ENCODE measurements at regions not wholly inside any gene's neighbourhood (a gene's known extent, or its start where the extent isn't known, plus 50 kb on each side); places are given as distances from the start of the nearest gene placed in this dataset.

DNA sequence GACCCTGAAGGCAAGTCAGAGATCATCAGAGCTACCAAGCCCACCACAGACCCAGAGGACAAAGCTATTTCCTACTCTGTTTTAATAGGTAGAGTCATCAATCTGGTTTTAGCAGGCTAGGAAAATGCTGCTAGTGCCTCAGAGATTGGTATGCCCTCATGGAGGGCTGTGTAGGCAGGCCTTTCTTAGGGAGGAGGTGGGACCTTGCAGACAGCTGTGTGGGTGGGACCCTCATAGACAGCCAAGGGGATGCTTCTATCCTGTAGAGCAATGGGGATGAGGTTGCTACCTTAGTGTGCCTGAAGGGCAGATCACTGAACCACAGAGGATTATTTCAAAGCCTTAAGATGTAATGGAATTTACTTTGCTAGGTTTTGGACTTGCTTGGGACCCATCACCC is 534.9 kb upstream of the KLF12 start:
- DNase-seq (ENCODE audit: low read depth, low spot score), result no peak
- TF ChIP-seq, protein P1, sequence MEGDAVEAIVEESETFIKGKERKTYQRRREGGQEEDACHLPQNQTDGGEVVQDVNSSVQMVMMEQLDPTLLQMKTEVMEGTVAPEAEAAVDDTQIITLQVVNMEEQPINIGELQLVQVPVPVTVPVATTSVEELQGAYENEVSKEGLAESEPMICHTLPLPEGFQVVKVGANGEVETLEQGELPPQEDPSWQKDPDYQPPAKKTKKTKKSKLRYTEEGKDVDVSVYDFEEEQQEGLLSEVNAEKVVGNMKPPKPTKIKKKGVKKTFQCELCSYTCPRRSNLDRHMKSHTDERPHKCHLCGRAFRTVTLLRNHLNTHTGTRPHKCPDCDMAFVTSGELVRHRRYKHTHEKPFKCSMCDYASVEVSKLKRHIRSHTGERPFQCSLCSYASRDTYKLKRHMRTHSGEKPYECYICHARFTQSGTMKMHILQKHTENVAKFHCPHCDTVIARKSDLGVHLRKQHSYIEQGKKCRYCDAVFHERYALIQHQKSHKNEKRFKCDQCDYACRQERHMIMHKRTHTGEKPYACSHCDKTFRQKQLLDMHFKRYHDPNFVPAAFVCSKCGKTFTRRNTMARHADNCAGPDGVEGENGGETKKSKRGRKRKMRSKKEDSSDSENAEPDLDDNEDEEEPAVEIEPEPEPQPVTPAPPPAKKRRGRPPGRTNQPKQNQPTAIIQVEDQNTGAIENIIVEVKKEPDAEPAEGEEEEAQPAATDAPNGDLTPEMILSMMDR (IDR thresholded peaks at IDR 0.05; ENCODE audit: insufficient read depth, low read length, missing control alignments), result no peak
- H3K4me3 ChIP-seq (ENCODE audit: low read depth, low read length), result no peak overlapping the region
- POLR2A ChIA-PET, result no interaction called here
- CTCF ChIA-PET, result no interaction called here

DNA sequence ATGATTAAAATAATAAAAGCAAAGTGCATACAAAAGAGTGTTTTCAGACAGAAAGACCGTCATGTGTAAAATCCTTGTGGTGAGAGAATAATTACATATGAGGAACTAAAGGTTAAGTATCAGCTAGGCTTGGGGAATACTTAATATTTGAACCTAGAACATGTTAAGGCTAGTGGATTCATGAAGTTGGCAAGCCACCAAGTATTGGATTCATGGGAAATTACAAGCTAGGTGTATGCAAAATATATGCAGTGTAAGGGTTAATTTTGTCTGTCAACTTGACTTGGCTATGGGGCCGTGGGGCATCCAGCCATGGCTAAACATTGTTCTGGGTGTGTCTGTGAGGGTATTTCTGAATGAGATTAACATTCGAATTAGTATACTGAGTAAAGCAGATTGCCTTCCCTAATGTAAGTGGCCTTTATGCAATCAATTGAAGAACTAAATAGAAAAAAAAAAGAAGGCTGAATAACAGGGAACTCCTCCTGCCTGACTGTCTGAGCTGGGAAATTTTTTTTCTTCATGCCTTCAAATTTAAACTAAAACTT is 533.5 kb upstream of the KLF12 start:
- DNase-seq (ENCODE audit: low read depth, low spot score), result no peak
- TF ChIP-seq, protein P1 (IDR thresholded peaks at IDR 0.05; ENCODE audit: insufficient read depth, low read length, missing control alignments), result no peak
- ChIA-PET POLR2A (no interaction called here), CTCF (no interaction called here)
- no peak overlapping the region for H3K4me3 ChIP-seq (ENCODE audit: low read depth, low read length)

DNA sequence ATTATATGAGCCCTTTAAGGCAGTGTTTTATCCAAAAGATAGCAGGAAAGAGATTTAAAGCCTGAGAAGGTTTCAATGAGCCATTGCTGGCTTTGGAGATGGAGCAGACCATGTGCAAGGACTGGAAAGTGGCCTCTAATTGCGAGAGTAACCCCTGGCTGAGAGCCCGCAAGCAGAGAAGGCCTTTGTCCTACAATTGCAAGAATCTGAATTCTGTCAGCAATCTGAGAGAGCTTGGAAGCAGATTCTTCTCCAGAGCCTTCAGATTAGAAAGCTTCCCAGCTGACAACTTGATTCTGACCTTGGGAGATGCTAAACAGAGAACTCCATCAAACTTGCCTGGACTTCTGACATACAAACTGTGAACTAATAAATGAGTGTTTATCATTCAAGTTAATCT is 528.7 kb upstream of the KLF12 start:
- DNase-seq (ENCODE audit: low read depth, low spot score), result no peak
- ChIA-PET CTCF (no interaction called here), POLR2A (no interaction called here)
- TF ChIP-seq, protein P1 (IDR thresholded peaks at IDR 0.05; ENCODE audit: insufficient read depth, low read length, missing control alignments), result no peak
- H3K4me3 ChIP-seq (ENCODE audit: low read depth, low read length), result no peak overlapping the region

DNA sequence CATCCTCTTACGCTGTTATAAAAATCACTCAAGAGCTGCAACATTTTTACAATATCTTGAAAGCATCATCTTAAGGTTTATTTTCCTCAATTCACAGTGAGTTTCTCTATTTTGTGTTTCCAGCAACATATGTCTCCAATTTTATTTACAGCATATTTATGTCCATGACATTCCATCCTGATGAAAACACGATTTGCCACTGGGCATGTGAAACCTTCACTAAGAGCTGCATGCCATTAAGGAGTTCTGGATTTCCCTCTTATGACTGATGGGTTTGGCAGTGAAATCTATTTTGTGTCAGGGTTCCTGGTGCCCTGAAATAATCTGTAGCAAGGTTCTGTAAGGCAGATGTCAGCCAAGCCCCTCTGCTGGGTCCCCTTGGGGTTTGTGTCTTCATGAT is 527.6 kb upstream of the KLF12 start:
- no peak overlapping the region for H3K4me3 ChIP-seq (ENCODE audit: low read depth, low read length)
- ChIA-PET CTCF (no interaction called here), POLR2A (no interaction called here)
- peak; percentile 17 for DNase-seq (ENCODE audit: low read depth, low spot score)
- TF ChIP-seq, protein P1 (IDR thresholded peaks at IDR 0.05; ENCODE audit: insufficient read depth, low read length, missing control alignments), result no peak

DNA sequence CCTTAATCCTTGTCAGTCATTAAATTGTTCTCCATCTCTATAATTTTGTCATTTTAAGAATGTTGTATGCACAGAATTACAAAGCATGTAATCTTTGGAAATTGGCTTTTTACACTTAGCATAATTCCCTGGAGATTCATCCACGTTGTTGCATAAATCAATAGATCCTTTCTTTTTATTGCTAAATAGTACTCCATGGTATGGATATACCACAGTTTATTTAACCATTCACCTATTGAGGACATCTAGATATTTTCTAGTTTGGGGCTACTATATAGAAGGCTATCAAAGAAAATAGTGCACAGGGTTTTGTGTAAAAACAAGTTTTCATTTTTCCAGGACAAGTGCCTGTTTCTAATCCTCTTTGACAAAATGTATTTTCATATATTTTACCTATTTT is 523.6 kb upstream of the KLF12 start:
- ChIA-PET POLR2A (no interaction called here), CTCF (no interaction called here)
- H3K4me3 ChIP-seq (ENCODE audit: low read depth, low read length), result no peak overlapping the region
- TF ChIP-seq, protein P1 (IDR thresholded peaks at IDR 0.05; ENCODE audit: insufficient read depth, low read length, missing control alignments), result no peak
- DNase-seq (ENCODE audit: low read depth, low spot score), result no peak

DNA sequence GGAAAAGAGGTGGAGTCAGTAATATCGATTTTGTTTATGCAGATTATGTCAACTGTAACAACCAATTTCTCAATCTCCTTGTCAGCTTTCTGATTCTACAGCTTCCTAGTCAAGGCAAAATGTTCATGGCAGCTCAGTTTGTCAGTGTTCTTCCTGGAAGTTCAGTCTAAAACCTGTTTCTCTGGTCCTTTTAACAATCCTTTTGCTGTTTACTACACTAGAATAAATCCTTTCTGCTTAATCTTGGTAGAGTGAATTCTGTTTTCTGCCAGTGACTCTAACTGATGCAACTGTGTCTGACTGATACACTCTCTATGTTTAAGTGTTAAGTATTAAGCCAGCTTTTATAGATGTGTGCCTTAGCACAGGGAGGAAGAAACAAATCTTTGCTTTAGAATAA is 516.9 kb upstream of the KLF12 start:
- DNase-seq (ENCODE audit: low read depth, low spot score), result no peak
- TF ChIP-seq, protein P1 (IDR thresholded peaks at IDR 0.05; ENCODE audit: insufficient read depth, low read length, missing control alignments), result no peak
- CTCF ChIA-PET, result interaction anchor here (1.2 kb wide), 1 partner anchor 569 kb away, joined by 5 read pairs; no protein-coding TSS in a partner anchor
- no peak overlapping the region for H3K4me3 ChIP-seq (ENCODE audit: low read depth, low read length)
- POLR2A ChIA-PET, result no interaction called here

All from AG04449 (cell line).